ENCODE measurements at regions not wholly inside any gene's neighbourhood (a gene's known extent, or its start where the extent isn't known, plus 50 kb on each side); places are given as distances from the start of the nearest gene placed in this dataset.
A peak's percentile ranks its signal among the peaks of the same experiment; 100 is the strongest.
"Not testable (repeated sequence)": the region's sequence is repeated elsewhere in the genome, so short reads cannot be mapped to it uniquely, and the experiment has no call there.

GRCh38 chr14:21852061-21852664 lies 178.5 kb upstream of the OR4E1 start:
- Histone ChIP-seq H3K9me3 (ENCODE audit: low read length) (no peaks in the 10 kb centered on the region), H3K9ac (ENCODE audit: low read length) (no peak overlapping the region), H3K36me3 (ENCODE audit: low read depth, low read length) (no peaks in the 10 kb centered on the region), H3K27me3 (ENCODE audit: low read length) (peaks cover 37% of the 10 kb centered on the region), H3K79me2 (ENCODE audit: low read length) (no peaks in the 10 kb centered on the region), H3K4me2 (ENCODE audit: low read length) (no peak overlapping the region), H3K4me3 (ENCODE audit: low read length) (no peak overlapping the region), H2AFZ (ENCODE audit: low read length) (no peak overlapping the region), H4K20me1 (ENCODE audit: low read length) (no peaks in the 10 kb centered on the region), H3K9me2 (replicated peaks; ENCODE audit: low read length) (no peaks in the 10 kb centered on the region), H3F3A (ENCODE audit: low read length, unreplicated experiment) (no peaks in the 10 kb centered on the region), H3K4me1 (ENCODE audit: insufficient read depth, low read length) (no peaks in the 10 kb centered on the region), H3K27ac (ENCODE audit: low read length) (no peak overlapping the region)
- DNase-seq (peak; percentile 51), ATAC-seq (no peak)
- intact Hi-C loops (cut with micrococcal nuclease): no loop called here
- TF ChIP-seq EZH2phosphoT487 (IDR thresholded peaks at IDR 0.05; ENCODE audit: borderline replicate concordance, low read length) (no peak), CTCF (conservative IDR thresholded peaks at IDR 0.05; ENCODE audit: low read depth, low read length) (peak; percentile 78)
- no TSS peak for BruUV-seq (replicated peaks)
- POLR2A ChIA-PET (ENCODE audit: unreplicated experiment): no interaction called here
- CTCF ChIA-PET: interaction anchor here (0.5 to 0.7 kb wide), 3 partner anchors 12 to 1125 kb away, joined by 3 read pairs; no protein-coding TSS in a partner anchor

DNA sequence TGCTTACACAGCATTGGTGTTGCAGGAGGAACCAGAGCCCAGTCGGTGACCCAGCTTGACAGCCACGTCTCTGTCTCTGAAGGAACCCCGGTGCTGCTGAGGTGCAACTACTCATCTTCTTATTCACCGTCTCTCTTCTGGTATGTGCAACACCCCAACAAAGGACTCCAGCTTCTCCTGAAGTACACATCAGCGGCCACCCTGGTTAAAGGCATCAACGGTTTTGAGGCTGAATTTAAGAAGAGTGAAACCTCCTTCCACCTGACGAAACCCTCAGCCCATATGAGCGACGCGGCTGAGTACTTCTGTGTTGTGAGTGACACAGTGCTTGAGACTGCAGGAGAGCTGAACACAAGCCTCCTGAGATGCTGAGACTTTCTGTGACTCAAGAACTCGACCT lies 173.3 kb upstream of the OR4E1 start:
- DNase-seq; H3K9ac ChIP-seq (ENCODE audit: low read length); H3K79me2 ChIP-seq (ENCODE audit: low read length); H2AFZ ChIP-seq (ENCODE audit: low read length); H4K20me1 ChIP-seq (ENCODE audit: low read length); ATAC-seq; BruUV-seq (replicated peaks); CTCF ChIA-PET; H3K36me3 ChIP-seq (ENCODE audit: low read depth, low read length); intact Hi-C loops (cut with micrococcal nuclease); H3K4me1 ChIP-seq (ENCODE audit: insufficient read depth, low read length); H3K4me3 ChIP-seq (ENCODE audit: low read length); H3K9me3 ChIP-seq (ENCODE audit: low read length); H3K4me2 ChIP-seq (ENCODE audit: low read length); POLR2A ChIA-PET (ENCODE audit: unreplicated experiment); H3K9me2 ChIP-seq (replicated peaks; ENCODE audit: low read length); H3F3A ChIP-seq (ENCODE audit: low read length, unreplicated experiment); H3K27ac ChIP-seq (ENCODE audit: low read length): not testable (repeated sequence)
- peaks cover 11% of the 10 kb centered on the region; the same call in 1 of the 2 replicates for H3K27me3 ChIP-seq (ENCODE audit: low read length)

- CTCF ChIA-PET: no interaction called here
- Histone ChIP-seq H3K79me2 (ENCODE audit: low read length) (no peaks in the 10 kb centered on the region), H3K9me3 (ENCODE audit: low read length) (no peaks in the 10 kb centered on the region), H3K4me1 (ENCODE audit: insufficient read depth, low read length) (no peaks in the 10 kb centered on the region), H3F3A (ENCODE audit: low read length, unreplicated experiment) (no peaks in the 10 kb centered on the region), H3K27me3 (ENCODE audit: low read length) (peaks cover 15% of the 10 kb centered on the region; the same call in 1 of the 2 replicates), H3K36me3 (ENCODE audit: low read depth, low read length) (no peaks in the 10 kb centered on the region), H3K9ac (ENCODE audit: low read length) (no peak overlapping the region), H4K20me1 (ENCODE audit: low read length) (no peaks in the 10 kb centered on the region), H2AFZ (ENCODE audit: low read length) (no peak overlapping the region), H3K4me3 (ENCODE audit: low read length) (no peak overlapping the region), H3K27ac (ENCODE audit: low read length) (no peak overlapping the region), H3K9me2 (replicated peaks; ENCODE audit: low read length) (no peaks in the 10 kb centered on the region), H3K4me2 (ENCODE audit: low read length) (no peak overlapping the region)
- POLR2A ChIA-PET (ENCODE audit: unreplicated experiment): no interaction called here
- TF ChIP-seq CTCF (conservative IDR thresholded peaks at IDR 0.05; ENCODE audit: low read depth, low read length) (peak; percentile 80), EZH2phosphoT487 (IDR thresholded peaks at IDR 0.05; ENCODE audit: borderline replicate concordance, low read length) (no peak)
- BruUV-seq (replicated peaks): no TSS peak
- intact Hi-C loops (cut with micrococcal nuclease): no loop called here
- DNase-seq: peak; percentile 52
- no peak for ATAC-seq
These were observed 172.7 kb upstream of the OR4E1 start for GRCh38 chr14:21846227-21846885.
